HG02943 (cell line): ENCODE measurements at regions not wholly inside any gene's neighbourhood (a gene's known extent, or its start where the extent isn't known, plus 50 kb on each side); places are given as distances from the start of the nearest gene placed in this dataset.

Source experiments
- ATAC-seq: cut with Tn5 transposase; IDR thresholded peaks from one replicate; pipeline ENCODE4 v1.9.1; 2021; ENCODE audit warnings: mild to moderate bottlenecking, low read depth, moderate library complexity; ENCODE audit not compliant: unreplicated experiment

GRCh38 chr15:96413657-96414056, 83.2 kb downstream of the NR2F2 start:
- ATAC-seq = no peak

- no peak for ATAC-seq
Observed at GRCh38 chr15:96414875-96415274, 84.4 kb downstream of the NR2F2 start.

- no peak for ATAC-seq
Observed at GRCh38 chr15:96415513-96416217, 85.2 kb downstream of the NR2F2 start.

- ATAC-seq = no peak
Observed at GRCh38 chr15:96416218-96416933, 85.9 kb downstream of the NR2F2 start.

- ATAC-seq = no peak
Observed at GRCh38 chr15:96416934-96417759, 86.6 kb downstream of the NR2F2 start.

GRCh38 chr15:96417760-96418130, 87.2 kb downstream of the NR2F2 start:
- no peak for ATAC-seq

- no peak for ATAC-seq
Observed at GRCh38 chr15:96418146-96418545, 87.6 kb downstream of the NR2F2 start.

- no peak for ATAC-seq
Observed at GRCh38 chr15:96421178-96421601, 90.7 kb downstream of the NR2F2 start.

- no peak for ATAC-seq
Observed at GRCh38 chr15:96422125-96422524, 91.6 kb downstream of the NR2F2 start.

- no peak for ATAC-seq
Observed at GRCh38 chr15:96424674-96425073, 94.2 kb downstream of the NR2F2 start.

GRCh38 chr15:96428742-96429141, 98.2 kb downstream of the NR2F2 start:
- ATAC-seq = no peak

- no peak for ATAC-seq
Observed at GRCh38 chr15:96431786-96432185, 101.3 kb downstream of the NR2F2 start.

GRCh38 chr15:96435022-96435421, 104.5 kb downstream of the NR2F2 start:
- ATAC-seq = no peak

- no peak for ATAC-seq
Observed at GRCh38 chr15:96435841-96436240, 105.3 kb downstream of the NR2F2 start.

GRCh38 chr15:96440978-96441377, 110.5 kb downstream of the NR2F2 start:
- ATAC-seq = no peak

- no peak for ATAC-seq
Observed at GRCh38 chr15:96442076-96442475, 111.6 kb downstream of the NR2F2 start.

GRCh38 chr15:96444865-96445264, 114.4 kb downstream of the NR2F2 start:
- no peak for ATAC-seq

GRCh38 chr15:96448923-96449322, 118.4 kb downstream of the NR2F2 start:
- ATAC-seq = no peak

- ATAC-seq = no peak
Observed at GRCh38 chr15:96457841-96458240, 127.3 kb downstream of the NR2F2 start.

GRCh38 chr15:96460106-96460505, 129.6 kb downstream of the NR2F2 start:
- ATAC-seq = no peak
